Ovary (tissue), 3 donors: ENCODE measurements at regions not wholly inside any gene's neighbourhood (a gene's known extent, or its start where the extent isn't known, plus 50 kb on each side); places are given as distances from the start of the nearest gene placed in this dataset.

Experiments
- CTCF ChIP-seq, 3 donors: fragments of 450-650 bp in 2 of 3; fragments of 200-600 bp in 1 of 3; IDR thresholded peaks; one replicate each; pipeline versions ENCODE4 v1.5.1 to v1.8.0; 2016 to 2022; ENCODE audit warnings: antibody characterized with exemption in 3 of 3, mild to moderate bottlenecking in 1 of 3
- EP300 ChIP-seq: sonication (generic); formaldehyde crosslinking; IDR thresholded peaks from one replicate; pipeline ENCODE4 v1.6.1; 2017; ENCODE audit warnings: antibody characterized with exemption
- POLR2A ChIP-seq: fragments of 450-650 bp; IDR thresholded peaks from one replicate; pipeline ENCODE4 v1.6.1; 2017; ENCODE audit warnings: antibody characterized with exemption, mild to moderate bottlenecking, moderate library complexity
- donor health status: DM: no; HTN: no; CAD: no.

- TF ChIP-seq POLR2A = no peak
- TF ChIP-seq CTCF (IDR thresholded peaks at IDR 0.05) = no peak
- no peak for TF ChIP-seq EP300
These were observed 65.9 kb downstream of the POLR2M start for GRCh38 chr15:57772223-57772957.
